Hypothalamus (tissue), 51 donors: ENCODE measurements at regions not wholly inside any gene's neighbourhood (a gene's known extent, or its start where the extent isn't known, plus 50 kb on each side); places are given as distances from the start of the nearest gene placed in this dataset.
A peak's percentile ranks its signal among the peaks of the same experiment; 100 is the strongest.
"Not testable (repeated sequence)": the region's sequence is repeated elsewhere in the genome, so short reads cannot be mapped to it uniquely, and the experiment has no call there.

Experiments used
- DNase-seq, 51 donors: peaks; one replicate each; lab custom pipeline; 2025; lab: John Stamatoyannopoulos, UW

GRCh38 chr16:14002416-14002990 lies 68.6 kb upstream of the MRTFB start:
- DNase-seq = no peak

GRCh38 chr16:14003074-14003570 lies 68.0 kb upstream of the MRTFB start:
- peak in 37 of 51 donors; percentile 8 to 89 (median 42) for DNase-seq

GRCh38 chr16:14004031-14004728 lies 66.9 kb upstream of the MRTFB start:
- no peak for DNase-seq

- no peak for DNase-seq
These were observed 66.3 kb upstream of the MRTFB start for GRCh38 chr16:14004729-14005315.

- no peak for DNase-seq
These were observed 65.8 kb upstream of the MRTFB start for GRCh38 chr16:14005335-14005734.

- no peak for DNase-seq
These were observed 63.7 kb upstream of the MRTFB start for GRCh38 chr16:14007450-14007849.

GRCh38 chr16:14011001-14011400 lies 60.1 kb upstream of the MRTFB start:
- DNase-seq = no peak

GRCh38 chr16:14011846-14012245 lies 59.3 kb upstream of the MRTFB start:
- peak in 2 of 51 donors; percentile 4 to 10 for DNase-seq

- no peak for DNase-seq
These were observed 58.0 kb upstream of the MRTFB start for GRCh38 chr16:14013145-14013570.

- no peak for DNase-seq
These were observed 57.4 kb upstream of the MRTFB start for GRCh38 chr16:14013571-14014283.

- DNase-seq = no peak
These were observed 56.9 kb upstream of the MRTFB start for GRCh38 chr16:14014284-14014625.

GRCh38 chr16:14015033-14015432 lies 56.1 kb upstream of the MRTFB start:
- DNase-seq = peak in 1 of 51 donors; percentile 32

GRCh38 chr16:14015461-14015860 lies 55.7 kb upstream of the MRTFB start:
- no peak for DNase-seq

GRCh38 chr16:14015948-14016347 lies 55.2 kb upstream of the MRTFB start:
- DNase-seq = peak in 2 of 51 donors; percentile 16 to 35

- DNase-seq = not testable (repeated sequence)
These were observed 54.8 kb upstream of the MRTFB start for GRCh38 chr16:14016362-14016761.

- DNase-seq = no peak
These were observed 53.2 kb upstream of the MRTFB start for GRCh38 chr16:14017886-14018285.

- DNase-seq = no peak
These were observed 52.3 kb upstream of the MRTFB start for GRCh38 chr16:14018851-14019250.

- DNase-seq = no peak
These were observed 51.0 kb upstream of the MRTFB start for GRCh38 chr16:14020141-14020540.
